GM21526 (cell line): ENCODE measurements at regions not wholly inside any gene's neighbourhood (a gene's known extent, or its start where the extent isn't known, plus 50 kb on each side); places are given as distances from the start of the nearest gene placed in this dataset.
"Not testable (repeated sequence)": the region's sequence is repeated elsewhere in the genome, so short reads cannot be mapped to it uniquely, and the experiment has no call there.

Experiments
- ATAC-seq: cut with Tn5 transposase; IDR thresholded peaks from one replicate; pipeline ENCODE4 v1.9.1; 2021; ENCODE audit warnings: moderate library complexity; ENCODE audit not compliant: unreplicated experiment, low FRiP score

DNA sequence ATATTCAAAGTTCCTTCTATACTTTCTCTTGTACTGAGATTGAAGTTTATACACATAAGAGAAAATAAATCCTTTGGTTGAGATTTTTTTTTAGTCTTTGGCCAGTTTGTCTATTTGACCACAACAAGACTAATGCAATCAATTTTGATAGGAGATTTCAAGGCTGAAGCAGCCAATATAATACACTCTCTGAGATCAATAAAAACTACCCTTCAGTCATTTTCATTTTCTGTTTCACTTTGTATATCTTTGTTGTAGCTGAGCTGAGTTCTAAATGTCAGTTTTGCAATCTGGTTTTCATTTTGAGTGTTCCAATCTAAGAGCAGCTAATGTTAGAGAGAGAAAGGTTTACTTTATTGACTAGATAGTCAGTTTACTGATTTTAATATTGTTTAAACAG, 623.8 kb upstream of the ROBO1 start:
- ATAC-seq = no peak

DNA sequence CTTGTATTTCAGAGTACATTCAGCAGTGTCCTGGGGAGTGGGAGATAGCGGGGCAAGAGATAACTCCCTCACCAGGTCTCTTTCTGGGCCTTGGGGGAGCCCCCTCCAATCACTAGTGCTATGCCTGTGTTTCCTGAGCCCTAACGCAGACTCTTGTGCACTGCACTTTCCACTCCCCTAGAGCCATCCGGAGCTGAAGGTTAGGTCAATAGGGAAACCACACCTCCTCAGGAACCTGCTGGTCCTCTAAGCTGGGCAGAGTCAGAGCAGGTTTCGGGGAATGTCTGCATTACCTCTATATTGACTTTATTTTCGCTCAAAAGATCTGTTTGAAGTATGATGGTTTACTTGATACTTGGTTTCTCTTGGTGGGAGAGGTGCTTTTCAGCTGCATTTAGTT, 617.0 kb upstream of the ROBO1 start:
- no peak for ATAC-seq

DNA sequence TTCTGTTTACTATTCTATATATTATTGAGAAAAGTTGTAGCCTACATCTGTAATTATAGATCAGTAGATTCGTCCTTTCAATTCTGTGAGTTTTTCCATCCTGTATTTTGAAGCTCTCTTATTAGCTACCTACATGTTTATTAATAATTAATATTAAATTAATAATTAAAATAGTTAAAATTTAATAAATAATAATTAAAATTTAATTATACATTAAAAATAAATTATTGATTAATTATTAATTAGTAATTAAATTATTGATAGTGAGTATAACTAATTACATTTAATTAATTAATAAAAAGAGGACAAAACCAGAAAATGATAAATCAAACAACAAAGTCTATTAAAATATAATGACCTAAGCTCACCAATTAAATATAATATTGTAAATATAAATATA, 606.6 kb upstream of the ROBO1 start:
- no peak for ATAC-seq

DNA sequence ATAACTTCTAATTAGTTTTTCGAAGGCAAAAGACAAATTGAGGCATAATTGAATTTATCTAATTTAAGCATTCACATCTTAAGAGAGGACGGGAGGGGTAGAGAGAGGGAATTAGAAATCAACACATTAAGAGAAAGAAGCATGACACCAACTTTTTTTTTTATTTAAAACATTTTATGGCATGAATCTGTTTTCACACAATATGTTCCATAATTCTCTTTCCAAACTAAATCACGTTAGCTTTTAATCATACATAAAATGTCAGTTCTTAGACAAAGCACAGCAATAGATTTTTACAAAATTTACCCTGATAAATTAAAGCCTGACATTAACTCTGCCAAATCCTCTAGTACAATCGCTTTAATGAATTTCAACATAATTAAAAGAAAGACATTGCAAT, 600.8 kb upstream of the ROBO1 start:
- ATAC-seq = no peak

DNA sequence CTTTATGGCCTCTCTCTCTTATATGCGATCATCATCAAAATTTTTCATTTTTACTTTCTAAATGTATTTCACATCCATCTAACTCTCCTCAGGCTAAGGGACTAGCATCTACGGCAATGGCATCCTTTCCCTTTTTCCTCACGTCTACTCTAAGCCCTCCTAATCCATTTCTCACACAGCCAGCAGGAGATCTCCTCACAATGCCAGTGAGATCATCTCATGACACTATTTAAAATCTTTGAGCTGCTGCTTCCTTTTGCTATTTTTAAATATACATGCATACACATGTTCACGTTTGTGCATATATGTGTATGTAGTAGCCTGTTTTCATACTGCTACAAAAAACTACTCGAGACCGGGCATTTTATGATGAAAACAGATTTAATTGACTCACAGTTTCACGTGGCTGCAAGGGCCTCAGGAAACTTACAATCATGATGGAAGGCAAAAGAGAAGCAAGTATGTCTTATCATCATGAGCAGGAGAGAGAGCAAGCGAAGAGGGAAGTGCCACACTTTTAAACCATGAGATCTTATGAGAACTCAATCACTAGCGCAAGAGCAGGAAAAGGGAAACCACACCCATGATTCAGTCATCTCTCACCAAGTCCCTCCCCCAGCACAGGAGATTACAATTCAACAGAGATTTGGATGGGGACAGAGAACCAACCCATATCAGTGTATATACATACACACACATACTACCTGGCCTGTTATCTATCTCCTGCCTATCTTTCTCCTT, 599.2 kb upstream of the ROBO1 start:
- no peak for ATAC-seq

DNA sequence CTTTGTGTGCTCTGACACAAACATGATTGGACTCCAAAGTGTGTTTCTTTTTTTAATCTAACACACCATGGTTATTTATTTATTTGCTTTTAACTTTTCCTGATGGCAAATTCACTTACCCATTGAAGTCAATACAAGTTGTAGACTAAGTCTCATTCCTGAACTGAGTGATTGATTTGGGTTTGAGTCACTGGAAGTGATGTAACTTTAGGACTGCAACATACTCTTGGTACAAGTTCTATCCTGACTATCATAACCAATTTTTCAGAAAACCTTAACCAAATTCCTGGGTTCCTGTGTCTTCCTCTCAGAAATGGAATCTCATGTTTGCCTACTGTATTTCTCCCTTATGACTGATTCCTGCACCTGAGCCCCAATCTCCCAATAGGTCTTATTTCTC, 590.0 kb upstream of the ROBO1 start:
- no peak for ATAC-seq

DNA sequence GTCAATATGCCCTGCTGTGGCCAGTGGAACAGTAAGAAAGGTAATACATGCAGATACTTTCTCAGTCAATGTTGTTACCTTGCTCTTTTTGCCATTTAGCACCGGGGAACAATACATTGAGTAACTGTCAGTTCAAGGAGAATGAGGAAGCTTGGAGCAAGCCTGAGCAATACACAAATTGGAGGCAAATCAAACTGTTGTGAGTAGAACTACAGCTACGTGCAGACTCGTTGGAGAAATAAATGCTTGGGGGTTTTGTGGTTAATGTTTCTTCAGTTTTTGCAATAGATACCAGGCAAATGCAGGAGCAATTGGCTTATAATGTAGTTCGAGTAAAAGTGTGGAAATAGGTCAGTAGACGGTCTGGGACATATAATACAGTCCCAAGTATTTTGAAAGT, 587.3 kb upstream of the ROBO1 start:
- ATAC-seq = no peak

DNA sequence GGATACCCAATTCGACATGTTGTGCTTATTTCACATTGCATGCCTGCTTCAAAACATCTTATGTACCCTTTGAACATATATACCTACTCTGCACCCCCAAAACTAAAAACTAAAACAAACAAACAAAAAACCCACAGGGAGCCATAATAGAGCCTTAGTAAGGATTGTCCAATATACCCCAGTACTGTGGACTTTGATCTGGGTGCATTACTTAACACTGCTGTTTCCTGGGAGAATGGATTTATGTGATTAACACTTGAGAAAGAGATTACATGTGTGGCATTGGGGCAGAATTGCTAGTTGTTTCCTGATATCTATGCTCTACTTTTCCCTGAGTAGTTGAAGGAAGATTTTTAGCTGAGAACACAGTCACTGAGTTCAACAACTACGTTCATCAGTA, 583.4 kb upstream of the ROBO1 start:
- no peak for ATAC-seq

DNA sequence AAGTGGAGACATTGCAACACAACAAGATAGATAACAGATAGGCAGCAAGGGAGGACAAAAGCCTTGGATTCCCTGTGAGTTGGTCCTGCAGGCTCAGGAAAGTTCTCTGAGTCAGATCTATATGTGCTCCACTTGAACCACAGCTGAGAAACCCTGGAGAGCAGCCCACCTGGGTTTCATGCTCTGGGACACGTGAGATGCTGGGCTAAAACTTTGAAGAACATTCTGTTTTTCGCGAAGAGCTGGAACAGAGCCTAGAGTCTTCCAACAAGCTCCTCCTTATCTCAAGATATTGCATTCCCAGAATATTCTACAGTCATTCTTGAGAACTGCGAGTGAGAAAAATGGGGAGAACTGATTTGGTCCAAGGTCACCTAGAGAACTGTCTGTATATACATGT, 583.0 kb upstream of the ROBO1 start:
- ATAC-seq = no peak

DNA sequence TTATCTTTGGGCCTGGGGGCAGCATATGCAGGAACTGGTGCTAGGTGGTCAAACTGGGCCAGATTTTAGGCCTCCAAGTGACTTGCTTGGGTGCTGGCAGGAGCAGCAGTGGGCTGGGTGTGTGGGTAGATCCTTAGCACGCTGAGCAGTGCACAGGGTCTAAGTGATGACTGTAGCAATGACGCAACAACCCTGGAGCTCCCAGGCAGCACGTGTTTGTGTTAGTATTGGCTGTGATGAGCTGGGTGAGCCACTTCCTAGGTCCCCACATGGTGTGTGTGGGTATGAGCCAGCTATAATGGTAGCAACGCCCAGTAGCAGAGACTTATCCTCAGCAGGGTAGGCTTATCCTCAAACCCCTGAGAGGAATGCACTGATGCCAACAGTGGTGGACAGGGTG, 570.6 kb upstream of the ROBO1 start:
- ATAC-seq = no peak

DNA sequence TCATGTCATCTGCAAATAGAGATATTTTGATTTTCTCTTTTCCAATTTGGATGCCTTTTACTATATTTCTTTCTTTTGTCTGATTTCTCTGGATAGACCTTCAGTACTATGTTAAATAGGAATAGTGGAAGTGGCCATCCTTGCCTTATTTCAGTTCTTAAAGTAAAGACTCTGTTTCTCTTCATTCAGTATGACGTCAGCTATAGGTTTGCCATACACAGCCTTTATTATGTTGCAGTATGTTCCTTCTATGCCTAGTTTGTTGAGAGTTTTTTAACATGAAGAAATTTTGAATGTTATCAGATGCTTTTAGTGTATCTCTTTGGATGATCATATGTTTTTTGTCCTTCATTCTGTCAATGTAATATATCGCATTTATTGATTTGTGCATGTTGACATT, 566.7 kb upstream of the ROBO1 start:
- no peak for ATAC-seq

DNA sequence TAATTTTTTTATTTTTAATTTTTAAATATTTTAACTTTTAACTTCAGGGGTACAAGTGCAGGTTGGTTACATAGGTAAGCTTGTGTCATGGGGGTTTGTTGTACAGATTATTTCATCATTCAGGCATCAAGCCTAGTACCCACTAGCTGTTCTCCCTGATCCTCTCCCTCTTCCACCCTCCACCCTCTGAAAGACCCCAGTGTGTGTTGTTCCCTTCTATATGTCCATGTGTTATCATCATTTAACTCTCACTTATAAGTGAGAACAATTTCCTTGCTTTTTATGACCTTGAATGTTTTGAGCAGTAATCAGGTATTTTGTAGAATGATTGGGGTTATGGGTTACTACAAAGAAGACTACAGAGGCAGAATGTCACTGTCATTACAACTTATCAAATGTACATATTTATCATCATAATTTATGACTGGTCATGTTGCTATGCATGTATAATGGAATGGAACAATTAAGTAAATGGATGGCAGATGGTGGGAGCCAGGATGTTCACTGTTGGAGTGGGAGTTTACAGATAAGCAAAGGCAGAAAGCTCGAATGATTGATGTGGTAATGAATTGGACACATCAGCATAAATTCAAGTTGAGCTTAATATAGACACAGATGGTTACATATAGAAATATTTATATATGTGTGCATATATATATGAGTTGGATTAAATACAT, 563.8 kb upstream of the ROBO1 start:
- no peak for ATAC-seq

DNA sequence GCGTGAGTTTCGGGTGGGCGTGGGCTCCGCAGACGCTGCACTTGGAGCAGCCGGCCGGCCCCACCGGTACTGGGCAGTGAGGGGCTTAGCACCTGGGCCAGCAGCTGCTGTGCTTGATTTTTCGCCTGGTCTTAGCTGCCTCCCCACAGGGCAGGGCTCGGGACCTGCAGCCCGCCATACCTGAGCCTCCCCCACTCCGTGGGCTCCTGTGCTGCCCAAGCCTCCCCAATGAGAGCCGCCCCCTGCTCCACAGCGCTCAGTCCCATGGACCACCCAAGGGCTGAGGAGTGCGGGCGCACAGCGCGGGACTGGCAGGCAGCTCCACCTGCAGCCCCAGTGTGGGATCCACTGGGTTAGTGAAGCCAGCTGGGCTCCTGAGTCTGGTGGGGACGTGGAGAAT, 546.7 kb upstream of the ROBO1 start:
- not testable (repeated sequence) for ATAC-seq

DNA sequence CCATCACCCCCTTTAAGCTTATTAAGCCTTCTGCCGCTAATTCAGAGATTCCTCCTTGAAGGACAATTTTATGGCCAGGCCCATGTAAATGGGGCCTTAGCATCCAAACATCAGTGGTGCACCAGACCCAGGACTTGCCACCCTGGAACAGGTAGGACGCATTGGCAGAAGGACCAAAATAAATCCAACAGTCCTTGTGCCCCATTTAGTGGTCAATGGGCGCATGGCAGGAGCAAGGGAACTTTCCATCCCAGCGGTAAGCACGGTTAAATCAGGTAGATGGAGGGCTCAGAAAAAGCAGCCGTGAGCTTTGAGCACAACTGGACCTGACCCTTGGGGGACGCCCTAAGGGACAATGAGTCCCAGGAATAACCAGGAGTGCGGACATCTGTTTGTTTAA, 540.8 kb upstream of the ROBO1 start:
- ATAC-seq = no peak

DNA sequence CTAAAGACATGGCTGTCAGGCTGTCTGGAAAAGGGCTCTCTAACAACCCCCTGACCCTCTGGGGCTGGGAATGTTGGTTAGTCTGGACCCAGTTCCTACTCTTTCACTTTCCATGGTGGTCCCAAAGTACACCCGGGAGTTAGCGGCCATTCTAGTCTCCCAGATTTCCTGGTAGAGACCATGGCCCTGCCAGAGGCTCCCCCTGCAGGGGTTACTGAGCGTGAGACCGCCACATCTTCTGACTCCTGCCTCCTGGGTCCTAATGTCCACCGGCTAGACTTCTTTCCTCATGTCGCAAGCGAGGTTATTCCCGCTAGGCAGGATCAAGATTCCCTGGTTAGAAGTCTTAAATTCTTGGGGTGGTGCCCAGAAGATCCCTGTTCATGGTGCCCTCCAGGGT, 540.0 kb upstream of the ROBO1 start:
- ATAC-seq = no peak

DNA sequence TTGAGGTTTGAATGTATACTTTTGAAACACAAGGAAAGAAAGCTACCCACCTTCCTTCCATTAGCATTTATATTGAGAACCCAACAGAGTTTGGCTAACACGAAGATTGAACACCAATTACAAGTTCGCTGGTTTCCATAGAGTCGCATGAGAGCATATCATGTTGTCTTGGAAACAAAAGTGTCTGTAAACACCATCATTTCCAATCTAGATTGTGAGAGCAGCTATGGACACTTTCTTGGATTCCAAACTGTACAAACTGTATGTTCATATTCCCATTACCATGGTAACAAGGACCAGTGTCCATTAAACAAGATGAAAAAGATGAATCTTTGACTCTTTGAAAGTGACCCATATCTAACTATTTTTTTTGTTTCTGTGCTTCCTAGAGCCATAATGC, 529.9 kb upstream of the ROBO1 start:
- ATAC-seq = no peak

DNA sequence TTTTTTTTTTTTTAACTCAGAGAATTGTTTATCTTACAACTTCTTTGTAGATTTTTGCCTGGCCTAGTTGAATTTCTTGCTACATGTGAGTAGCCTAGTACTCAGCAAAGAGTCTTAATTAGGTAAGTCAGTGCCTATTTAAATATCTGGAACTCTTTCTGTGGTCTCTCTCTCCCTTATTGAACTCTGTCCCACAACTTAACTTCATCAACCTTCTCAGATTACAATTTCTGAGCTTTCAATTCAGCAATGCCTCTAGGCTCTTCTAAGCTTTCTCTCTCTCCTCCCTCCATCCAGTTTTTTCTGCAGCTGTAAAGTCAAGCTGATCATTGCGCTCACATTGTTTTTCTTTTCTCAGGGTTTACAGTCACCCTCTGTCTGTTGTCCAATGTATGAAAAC, 517.6 kb upstream of the ROBO1 start:
- no peak for ATAC-seq

DNA sequence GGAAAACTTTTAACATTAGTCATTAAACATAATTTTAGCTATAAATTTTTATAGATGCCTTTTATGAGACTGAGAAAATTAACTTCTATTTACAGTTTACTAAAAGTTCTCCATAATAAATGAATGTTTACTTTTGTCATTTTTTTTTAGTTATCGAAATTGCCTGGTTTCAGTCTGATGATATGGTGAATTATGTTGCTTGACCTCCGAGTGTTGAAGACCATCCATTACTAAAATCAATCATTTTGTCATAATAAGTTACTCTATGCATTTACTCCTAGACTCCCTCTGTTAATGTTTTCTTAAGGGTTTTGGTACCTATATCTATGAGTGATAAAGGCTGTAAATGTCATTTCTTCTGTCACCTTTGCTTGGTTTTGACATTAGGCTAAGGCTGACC, 516.0 kb upstream of the ROBO1 start:
- no peak for ATAC-seq

DNA sequence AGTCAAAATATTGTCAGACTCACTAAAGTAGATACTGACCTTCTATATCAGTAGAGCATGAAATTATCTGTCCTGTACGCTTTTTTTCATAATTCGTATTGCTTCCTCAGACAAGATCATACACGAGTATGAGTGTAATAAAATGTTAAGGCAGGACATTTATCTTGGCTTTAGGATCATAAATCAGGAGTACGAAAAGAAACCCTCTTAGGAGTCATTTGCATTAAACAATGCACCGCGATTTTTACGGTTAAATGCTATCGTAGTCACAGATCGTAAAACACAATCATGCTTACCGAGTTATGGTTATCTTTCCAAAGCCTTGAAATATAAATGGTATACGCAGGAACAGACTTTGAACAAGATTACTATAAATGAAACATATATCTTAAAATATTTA, 510.3 kb upstream of the ROBO1 start:
- ATAC-seq = no peak

DNA sequence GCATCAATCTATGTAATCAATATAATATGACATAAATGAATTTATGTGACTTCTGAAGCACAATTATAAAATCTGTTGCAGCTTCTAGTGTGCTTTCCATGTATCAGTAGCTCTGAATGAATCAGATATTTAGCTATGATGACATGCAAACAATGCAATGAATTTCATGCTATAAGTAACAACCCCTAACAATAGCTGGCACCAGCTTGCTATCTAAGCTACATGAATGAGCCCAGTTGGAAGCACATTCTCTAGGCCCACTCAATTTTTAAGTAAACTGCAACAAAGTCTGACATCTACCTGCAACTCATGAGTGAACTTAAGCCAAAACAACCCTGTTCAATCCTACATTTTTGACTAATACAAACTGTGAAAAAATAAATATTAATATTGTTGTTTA, 507.3 kb upstream of the ROBO1 start:
- ATAC-seq = no peak

DNA sequence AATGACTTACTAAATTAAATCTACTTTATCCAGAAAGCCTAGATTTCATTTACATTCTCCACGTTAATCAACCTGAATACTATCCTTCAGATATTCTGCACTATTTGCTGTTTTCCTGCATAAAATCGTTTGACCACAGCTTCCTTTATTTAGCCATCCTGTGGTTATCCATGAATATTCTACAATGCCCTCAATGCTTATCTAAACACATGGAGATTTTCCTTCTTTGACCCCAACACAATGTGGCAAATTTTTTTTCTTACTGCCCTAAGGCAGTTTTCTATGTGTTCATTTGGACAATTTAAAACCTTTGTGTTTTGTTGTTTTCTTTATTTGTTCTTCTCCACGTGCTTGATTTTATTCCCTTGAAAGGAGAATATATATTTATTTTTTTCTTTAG, 495.5 kb upstream of the ROBO1 start:
- no peak for ATAC-seq

DNA sequence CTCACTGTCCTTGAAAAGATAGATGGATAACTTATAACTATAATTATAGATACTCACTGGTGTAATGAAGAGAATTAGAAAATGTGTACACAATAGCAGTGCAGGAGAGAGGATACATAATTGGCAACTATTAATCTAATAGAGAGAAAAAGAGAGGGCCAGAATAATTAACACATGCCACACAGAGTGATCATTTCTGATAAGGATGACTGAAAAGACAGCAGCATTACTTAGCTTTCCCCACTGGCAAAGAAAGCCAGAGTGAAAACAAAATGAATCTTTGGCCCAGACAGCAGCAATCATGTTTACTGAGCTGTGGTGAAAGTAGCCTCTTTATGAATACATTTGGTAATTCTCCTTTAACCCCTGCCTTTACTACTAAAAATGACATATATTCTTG, 493.3 kb upstream of the ROBO1 start:
- no peak for ATAC-seq

DNA sequence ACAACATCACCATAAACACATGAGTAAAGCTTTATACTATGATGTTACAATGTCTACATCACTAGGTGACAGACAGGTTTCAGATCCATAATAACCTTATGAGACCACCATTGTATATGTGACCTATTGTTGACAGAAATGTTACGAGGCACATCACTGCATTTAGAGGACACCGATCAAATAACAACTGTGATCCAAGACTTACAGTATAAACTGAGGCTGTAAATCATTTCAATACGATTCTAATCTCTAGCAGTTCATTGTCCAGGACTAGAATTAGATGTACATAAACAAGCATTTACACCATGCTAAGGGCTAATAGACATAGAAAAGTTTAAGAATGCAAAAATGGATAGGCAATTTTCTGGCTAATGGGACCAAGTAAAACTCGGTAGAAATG, 491.9 kb upstream of the ROBO1 start:
- ATAC-seq = no peak
